PFSK-1 (cell line): ENCODE measurements at regions not wholly inside any gene's neighbourhood (a gene's known extent, or its start where the extent isn't known, plus 50 kb on each side); places are given as distances from the start of the nearest gene placed in this dataset.

Source experiments
- REST ChIP-seq, 2 experiments: IDR thresholded peaks; 2 replicates each; pipeline versions ENCODE4 v1.6.1 to v1.8.0; 2011 to 2012; ENCODE audit warnings: low read depth in 2 of 2, low read length in 2 of 2, control low read depth in 1 of 2, inconsistent platforms in 1 of 2, mild to moderate bottlenecking in 1 of 2, moderate library complexity in 1 of 2; ENCODE audit not compliant: insufficient read depth in 1 of 2
- TAF1 ChIP-seq: IDR thresholded peaks from 2 replicates; pipeline ENCODE4 v1.6.1; 2012; ENCODE audit warnings: low read length, control low read depth, borderline replicate concordance; ENCODE audit not compliant: insufficient read depth

GRCh38 chr9:28453918-28454317 lies 880.6 kb upstream of the C9orf72 start:
- TF ChIP-seq TAF1 (no peak), REST (IDR thresholded peaks at IDR 0.05; ENCODE audit: insufficient read depth in 1 of 2, low read depth in 2 of 2, low read length in 2 of 2) (no peak)
